Stimulated activated naive B cell treated with anti-CD40 and anti-IgM and Interleukin-4, amounts not matched to agents 10 μg/mL and 1 μg/mL and 100 μg/mL, for 72 hours (primary cell): ENCODE measurements at regions not wholly inside any gene's neighbourhood (a gene's known extent, or its start where the extent isn't known, plus 50 kb on each side); places are given as distances from the start of the nearest gene placed in this dataset.
A peak's percentile ranks its signal among the peaks of the same experiment; 100 is the strongest.

Experiments used
- ATAC-seq, 2 donors: fragments of 150-1000 bp; cut with Tn5 transposase; replicated peaks; 2 replicates each; pipeline ENCODE4 v1.10.0; 2021; ENCODE audit warnings: moderate library complexity in 1 of 2
- DNase-seq: peaks from one replicate; pipeline ENCODE4 v3.0.0; 2021
- H3K27ac Mint-ChIP-seq: one replicate; pipeline ENCODE4 v1.8.0; 2022; ENCODE audit warnings: mild to moderate bottlenecking, mixed read lengths
- H3K27me3 Mint-ChIP-seq, 2 donors: one replicate each; pipeline ENCODE4 v1.8.0; 2022; ENCODE audit warnings: mixed read lengths in 2 of 2
- H3K36me3 Mint-ChIP-seq, 2 donors: one replicate each; pipeline ENCODE4 v1.8.0; 2022; ENCODE audit warnings: mixed read lengths in 2 of 2, mild to moderate bottlenecking in 1 of 2
- H3K4me1 Mint-ChIP-seq, 2 donors: one replicate each; pipeline ENCODE4 v1.8.0; 2022; ENCODE audit warnings: mixed read lengths in 2 of 2, mild to moderate bottlenecking in 1 of 2
- H3K4me3 Mint-ChIP-seq, 2 donors: one replicate each; pipeline ENCODE4 v1.8.0; 2022; ENCODE audit warnings: mild to moderate bottlenecking in 2 of 2, mixed read lengths in 2 of 2, moderate library complexity in 1 of 2
- H3K9me3 Mint-ChIP-seq, 2 donors: one replicate each; pipeline ENCODE4 v1.8.0; 2022; ENCODE audit warnings: mixed read lengths in 2 of 2, mild to moderate bottlenecking in 1 of 2

DNA sequence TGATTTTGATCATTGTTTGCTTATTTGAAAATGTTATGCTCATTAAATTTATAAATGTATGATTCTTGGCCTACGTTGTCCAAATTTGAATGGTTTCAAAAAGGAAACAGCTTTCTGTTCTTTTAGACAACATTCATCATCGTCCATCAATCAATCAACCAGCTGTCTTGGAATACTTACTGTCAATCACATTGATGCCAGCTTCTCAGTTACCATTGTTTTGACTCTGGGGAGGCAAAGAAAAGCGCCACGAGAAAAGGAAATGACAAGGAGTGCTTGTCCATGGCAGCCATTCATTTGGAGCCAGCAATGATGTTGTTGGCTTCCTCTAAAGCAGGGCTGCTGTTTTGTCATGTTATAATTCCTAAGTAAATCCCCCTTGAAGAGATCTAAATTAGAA is 62.2 kb upstream of the TP63 start:
- Mint-ChIP-seq H3K27ac (no peak overlapping the region), H3K9me3 (peaks cover 0 to 2% of the 10 kb centered on the region in 2 donors), H3K4me1 (peaks cover 7 to 16% of the 10 kb centered on the region in 2 donors), H3K36me3 (no peaks in the 10 kb centered on the region), H3K4me3 (no peak overlapping the region), H3K27me3 (no peaks in the 10 kb centered on the region)
- DNase-seq (no peak), ATAC-seq (no peak)

DNA sequence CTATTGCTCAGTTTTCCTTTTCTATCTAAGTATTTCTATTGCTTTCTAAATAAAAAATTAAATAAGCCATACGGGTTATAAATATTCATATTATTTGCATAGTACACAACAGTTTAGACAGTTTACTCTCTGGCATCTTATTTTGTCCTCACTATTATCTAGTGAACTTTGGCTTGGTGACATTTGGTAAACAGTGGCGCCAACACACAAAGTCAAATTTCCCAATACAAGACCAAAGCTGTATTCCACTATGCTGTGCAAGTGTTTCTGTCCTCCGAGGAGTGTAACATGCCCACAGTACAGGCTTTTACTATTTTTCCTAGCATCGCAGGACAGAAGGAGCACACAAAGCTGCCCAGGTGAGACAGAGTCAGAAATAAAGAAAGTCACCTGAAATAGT is 61.7 kb upstream of the TP63 start:
- H3K27me3 Mint-ChIP-seq, result no peaks in the 10 kb centered on the region
- H3K27ac Mint-ChIP-seq, result no peak overlapping the region
- H3K9me3 Mint-ChIP-seq, result peaks cover 0 to 2% of the 10 kb centered on the region in 2 donors
- ATAC-seq (no peak), DNase-seq (no peak)
- peaks cover 7 to 16% of the 10 kb centered on the region in 2 donors for H3K4me1 Mint-ChIP-seq
- H3K4me3 Mint-ChIP-seq, result no peak overlapping the region
- H3K36me3 Mint-ChIP-seq, result no peaks in the 10 kb centered on the region

- no peak overlapping the region for H3K4me3 Mint-ChIP-seq
- no peaks in the 10 kb centered on the region for H3K36me3 Mint-ChIP-seq
- H3K27ac Mint-ChIP-seq, result no peak overlapping the region
- H3K9me3 Mint-ChIP-seq, result peaks cover 0 to 4% of the 10 kb centered on the region in 2 donors
- ATAC-seq, result peak in 1 of 2 donors; percentile 35
- no peaks in the 10 kb centered on the region for H3K27me3 Mint-ChIP-seq
- peaks cover 7 to 16% of the 10 kb centered on the region in 2 donors for H3K4me1 Mint-ChIP-seq
- no peak for DNase-seq
Observed at GRCh38 chr3:189570916-189571315, 60.3 kb upstream of the TP63 start.

DNA sequence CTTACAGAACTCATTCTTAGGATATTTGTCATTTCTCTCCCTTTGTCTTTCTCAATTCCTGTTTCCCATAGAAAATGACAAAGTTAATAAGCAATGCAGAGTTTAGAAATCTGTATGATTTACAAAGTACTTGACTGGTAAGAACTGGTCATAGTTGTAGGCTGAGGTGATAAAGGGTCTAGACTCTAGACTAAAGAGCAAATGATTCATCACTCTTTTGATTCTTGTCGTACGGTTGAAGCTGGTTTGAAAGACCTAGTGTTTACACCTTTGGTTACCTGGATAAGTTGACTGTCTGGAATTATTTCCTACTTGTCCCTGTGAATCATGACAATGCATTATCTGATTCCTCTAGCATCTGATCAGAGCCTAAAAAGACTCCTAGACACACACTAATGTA is 58.9 kb upstream of the TP63 start:
- H3K36me3 Mint-ChIP-seq, result no peaks in the 10 kb centered on the region

GRCh38 chr3:189573004-189573403 is 58.2 kb upstream of the TP63 start:
- DNase-seq (no peak), ATAC-seq (peak; percentile 35 to 60)
- no peak overlapping the region for H3K27ac Mint-ChIP-seq
- peaks cover 5 to 7% of the 10 kb centered on the region in 2 donors for H3K9me3 Mint-ChIP-seq
- H3K36me3 Mint-ChIP-seq, result no peaks in the 10 kb centered on the region
- H3K4me1 Mint-ChIP-seq, result peaks cover 4 to 10% of the 10 kb centered on the region in 2 donors
- H3K4me3 Mint-ChIP-seq, result no peak overlapping the region
- H3K27me3 Mint-ChIP-seq, result no peaks in the 10 kb centered on the region

More for the DNA sequence above, 58.9 kb upstream of the TP63 start:
- no peak for DNase-seq
- no peaks in the 10 kb centered on the region for H3K27me3 Mint-ChIP-seq
- peak; percentile 49 to 51 for ATAC-seq
- H3K4me1 Mint-ChIP-seq, result peaks cover 7 to 15% of the 10 kb centered on the region in 2 donors
- no peak overlapping the region for H3K4me3 Mint-ChIP-seq
- no peak overlapping the region for H3K27ac Mint-ChIP-seq
- H3K9me3 Mint-ChIP-seq, result peaks cover 0 to 4% of the 10 kb centered on the region in 2 donors

- Mint-ChIP-seq H3K4me1 (peaks cover 0 to 6% of the 10 kb centered on the region in 2 donors), H3K9me3 (peaks cover 6 to 9% of the 10 kb centered on the region in 2 donors), H3K36me3 (no peaks in the 10 kb centered on the region), H3K4me3 (no peak overlapping the region), H3K27ac (no peak overlapping the region), H3K27me3 (no peaks in the 10 kb centered on the region)
- no peak for DNase-seq
- ATAC-seq, result no peak
Observed at GRCh38 chr3:189576486-189576885, 54.7 kb upstream of the TP63 start.

DNA sequence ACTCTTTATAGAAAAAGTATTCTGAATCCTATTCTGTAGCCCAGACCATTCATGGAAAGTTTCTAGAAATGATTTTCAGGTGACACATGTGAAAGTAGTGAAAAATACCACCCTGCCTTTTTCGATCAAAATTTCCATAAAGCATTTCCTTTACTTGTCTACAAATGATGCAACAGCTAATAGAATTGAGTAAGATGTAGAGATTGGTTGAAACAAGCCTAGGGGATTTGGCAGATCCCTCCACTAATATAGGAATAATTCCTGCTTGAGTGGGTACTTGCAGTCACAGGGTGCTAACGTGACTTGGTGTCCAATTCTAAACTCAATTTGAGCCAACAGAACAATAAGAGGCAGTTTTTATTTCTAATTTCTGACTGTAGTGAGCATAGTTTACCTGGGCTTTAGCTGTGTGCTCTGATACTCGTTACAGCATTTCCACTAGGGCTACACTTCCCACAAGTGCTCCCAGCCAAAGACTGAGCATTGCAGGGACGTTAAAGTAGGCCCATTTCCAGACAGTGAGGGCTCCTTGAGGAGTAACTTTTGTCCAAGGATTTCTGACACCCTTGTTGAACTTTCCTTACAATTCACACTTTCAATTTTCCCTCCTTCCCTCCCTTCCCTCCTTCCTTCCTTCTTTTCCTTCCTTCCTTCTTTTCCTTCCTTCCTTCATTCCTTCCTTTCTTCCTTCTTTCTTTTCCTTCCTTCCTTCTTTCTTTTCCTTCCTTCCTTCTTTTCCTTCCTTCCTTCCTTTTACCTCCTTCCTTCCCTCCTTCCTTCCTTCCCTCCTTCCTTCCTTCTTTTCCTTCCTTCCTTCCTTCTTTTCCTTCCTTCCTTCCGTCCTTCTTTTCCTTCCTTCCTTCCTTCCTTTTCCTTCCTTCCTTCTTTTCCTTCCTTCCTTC is 53.9 kb upstream of the TP63 start:
- peaks cover 0 to 6% of the 10 kb centered on the region in 2 donors for H3K4me1 Mint-ChIP-seq
- DNase-seq (no peak), ATAC-seq (no peak)
- H3K27me3 Mint-ChIP-seq, result no peaks in the 10 kb centered on the region
- no peaks in the 10 kb centered on the region for H3K36me3 Mint-ChIP-seq
- H3K4me3 Mint-ChIP-seq, result no peak overlapping the region
- H3K27ac Mint-ChIP-seq, result no peak overlapping the region
- H3K9me3 Mint-ChIP-seq, result peaks cover 6 to 9% of the 10 kb centered on the region in 2 donors

- H3K4me1 Mint-ChIP-seq, result no peaks in the 10 kb centered on the region
- no peak for ATAC-seq
- H3K27me3 Mint-ChIP-seq, result no peaks in the 10 kb centered on the region
- no peaks in the 10 kb centered on the region for H3K36me3 Mint-ChIP-seq
- H3K4me3 Mint-ChIP-seq, result no peak overlapping the region
- no peak overlapping the region for H3K27ac Mint-ChIP-seq
- peaks cover 6 to 9% of the 10 kb centered on the region in 2 donors for H3K9me3 Mint-ChIP-seq
- no peak for DNase-seq
Observed at GRCh38 chr3:189580190-189580589, 51.0 kb upstream of the TP63 start.
